ENCODE measurements at regions not wholly inside any gene's neighbourhood (a gene's known extent, or its start where the extent isn't known, plus 50 kb on each side); places are given as distances from the start of the nearest gene placed in this dataset.

DNA sequence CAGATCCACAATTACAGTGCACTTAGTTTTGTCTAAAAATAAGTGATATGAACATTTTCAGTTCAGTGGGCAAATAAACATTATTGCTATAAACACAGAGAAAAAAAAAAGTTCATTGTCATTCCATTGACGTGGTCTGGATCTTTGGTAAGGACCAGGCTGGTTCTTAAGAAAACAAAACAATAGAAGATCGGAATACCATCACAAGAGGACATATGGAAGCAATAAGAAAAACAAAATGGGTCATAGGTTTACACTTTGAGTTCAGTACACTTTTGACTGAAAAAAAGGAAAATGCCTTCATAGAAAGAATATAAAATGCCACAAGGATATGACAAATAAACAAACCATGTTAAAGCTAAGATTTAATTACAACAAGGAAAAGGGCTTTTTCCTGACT, 289.5 kb upstream of the TYRP1 start:
- TF ChIP-seq CTCF (IDR thresholded peaks at IDR 0.05) (no peak), POLR2A (IDR thresholded peaks at IDR 0.05) (no peak)

All from heart left ventricle (tissue), 13 donors.